DMS53 treated with DMSO at 0.1 percent for 48 hours (cell line): ENCODE measurements at regions not wholly inside any gene's neighbourhood (a gene's known extent, or its start where the extent isn't known, plus 50 kb on each side); places are given as distances from the start of the nearest gene placed in this dataset.
A peak's percentile ranks its signal among the peaks of the same experiment; 100 is the strongest.
"Not testable (repeated sequence)": the region's sequence is repeated elsewhere in the genome, so short reads cannot be mapped to it uniquely, and the experiment has no call there.

Source experiments
- DNase-seq: peaks from one replicate; lab custom pipeline; 2025; ENCODE audit not compliant: unreplicated experiment; lab: John Stamatoyannopoulos, UW

DNA sequence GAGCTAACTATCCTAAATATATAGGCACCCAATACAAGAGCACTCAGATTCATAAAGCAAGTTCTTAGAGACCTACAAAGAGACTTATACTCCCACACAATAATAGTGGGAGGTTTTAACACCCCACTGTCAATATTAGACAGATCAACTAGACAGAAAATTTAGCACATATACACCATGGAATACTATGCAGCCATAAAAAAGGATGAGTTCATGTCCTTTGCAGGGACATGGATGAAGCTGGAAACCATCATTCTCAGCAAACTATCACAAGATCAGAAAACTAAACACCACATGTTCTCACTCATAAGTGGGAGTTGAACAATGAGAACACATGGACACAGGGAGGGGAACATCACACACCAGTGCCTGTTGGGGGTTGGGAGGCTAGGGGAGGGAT, 358.9 kb upstream of the KCND2 start:
- not testable (repeated sequence) for DNase-seq

DNA sequence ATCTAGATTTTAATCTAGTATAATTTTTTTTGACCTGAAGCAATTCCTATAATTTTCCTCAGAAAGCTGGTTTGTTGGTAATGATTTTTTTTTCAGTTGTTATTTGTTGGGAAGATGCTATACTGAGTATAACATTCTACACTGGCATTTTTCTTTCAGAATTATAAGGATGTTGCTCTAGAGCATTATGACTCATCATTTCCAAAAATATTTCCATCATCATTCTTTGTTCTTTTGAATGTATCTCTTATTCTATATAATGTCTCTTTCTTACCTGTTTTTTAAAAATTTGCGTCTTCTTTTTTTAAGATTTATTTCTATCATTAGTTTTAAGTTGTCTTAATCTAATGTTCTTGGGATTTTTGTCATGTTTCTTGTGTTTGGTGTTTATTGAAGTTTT, 356.5 kb upstream of the KCND2 start:
- DNase-seq, result no peak

DNA sequence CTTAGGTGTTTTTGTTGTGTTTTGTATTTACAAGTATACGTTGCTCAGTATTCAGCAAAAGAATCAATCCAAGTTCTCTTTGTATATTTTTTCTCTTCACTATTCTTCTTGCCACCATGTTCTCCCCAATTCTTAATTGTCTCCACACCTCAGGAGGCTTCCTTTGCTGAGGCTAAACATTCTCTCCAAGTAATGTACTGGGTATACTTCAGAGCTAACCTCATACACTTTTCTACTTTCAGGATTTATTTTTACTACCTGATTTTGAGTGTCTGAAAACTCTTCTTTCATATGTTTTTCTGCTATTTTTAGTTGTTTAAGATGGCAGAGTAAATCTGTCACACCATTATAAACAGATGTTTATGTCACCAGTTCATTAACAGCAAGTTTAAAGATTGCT, 354.8 kb upstream of the KCND2 start:
- no peak for DNase-seq

DNA sequence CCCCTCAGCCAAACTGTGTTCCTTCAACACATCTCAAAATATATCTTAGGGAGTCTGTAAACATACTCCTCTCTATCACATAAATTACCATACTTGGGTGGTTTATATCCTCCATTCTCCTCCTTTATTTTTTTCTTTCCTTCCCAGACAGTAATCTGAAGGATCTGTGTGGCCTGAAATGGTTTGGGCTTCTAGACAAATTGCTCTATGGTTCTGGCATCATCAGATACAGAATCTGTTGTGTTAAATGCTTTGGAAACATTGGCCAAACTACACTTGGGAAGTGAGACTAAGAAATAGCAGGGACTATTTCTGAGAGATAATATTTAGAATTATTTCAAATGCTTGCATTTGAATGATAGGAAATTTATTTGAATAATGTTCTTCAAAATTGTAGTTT, 353.0 kb upstream of the KCND2 start:
- DNase-seq, result no peak

DNA sequence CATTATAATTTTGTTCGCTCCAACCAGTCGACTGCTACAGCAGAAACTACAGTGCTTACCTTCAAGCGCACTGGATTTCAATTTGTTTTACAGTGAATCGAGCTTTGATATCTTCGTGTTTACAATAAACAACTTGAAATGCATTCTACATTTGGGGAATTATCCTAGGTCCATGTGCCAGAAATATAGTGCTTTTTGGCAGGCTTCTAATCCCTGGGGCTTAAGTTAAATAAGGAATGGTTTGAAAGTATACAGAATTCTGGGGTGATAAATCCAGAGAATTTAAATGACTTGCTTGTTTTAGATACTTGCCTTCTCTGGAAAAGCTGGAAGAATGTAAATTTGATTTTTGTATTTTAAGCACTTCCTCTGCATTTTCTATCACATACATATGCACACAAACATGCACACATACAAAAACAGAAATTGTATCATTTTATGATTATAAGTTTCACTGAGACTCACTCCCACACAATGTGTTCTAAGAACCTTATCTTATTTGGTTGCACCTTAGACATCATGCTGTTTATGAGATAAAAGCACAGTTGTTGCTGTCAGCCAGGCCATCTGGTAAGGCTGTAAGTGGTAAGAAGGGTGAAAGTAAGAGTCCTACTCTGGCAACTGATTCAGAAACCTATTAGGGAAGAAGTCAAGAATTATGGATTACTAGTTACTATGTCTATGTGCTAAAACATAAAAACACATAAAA, 347.2 kb upstream of the KCND2 start:
- DNase-seq, result no peak

DNA sequence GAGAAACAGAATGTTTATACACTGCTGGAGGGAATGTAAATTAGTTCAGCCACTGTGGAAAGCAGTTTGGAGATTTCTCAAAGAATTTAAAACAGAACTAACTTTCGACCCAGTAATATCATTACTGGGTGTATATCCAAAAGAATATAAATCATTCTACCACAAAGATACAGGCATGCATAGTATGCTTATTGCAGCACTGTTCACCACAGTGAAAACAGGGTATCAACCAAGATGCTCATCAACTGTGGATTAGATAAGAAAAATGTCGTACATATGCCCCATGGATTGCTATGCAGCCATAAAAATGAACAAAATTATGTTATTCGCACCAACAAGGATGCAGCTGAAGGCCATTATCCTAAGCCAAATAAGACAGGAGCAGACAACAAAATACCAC, 343.1 kb upstream of the KCND2 start:
- no peak for DNase-seq

DNA sequence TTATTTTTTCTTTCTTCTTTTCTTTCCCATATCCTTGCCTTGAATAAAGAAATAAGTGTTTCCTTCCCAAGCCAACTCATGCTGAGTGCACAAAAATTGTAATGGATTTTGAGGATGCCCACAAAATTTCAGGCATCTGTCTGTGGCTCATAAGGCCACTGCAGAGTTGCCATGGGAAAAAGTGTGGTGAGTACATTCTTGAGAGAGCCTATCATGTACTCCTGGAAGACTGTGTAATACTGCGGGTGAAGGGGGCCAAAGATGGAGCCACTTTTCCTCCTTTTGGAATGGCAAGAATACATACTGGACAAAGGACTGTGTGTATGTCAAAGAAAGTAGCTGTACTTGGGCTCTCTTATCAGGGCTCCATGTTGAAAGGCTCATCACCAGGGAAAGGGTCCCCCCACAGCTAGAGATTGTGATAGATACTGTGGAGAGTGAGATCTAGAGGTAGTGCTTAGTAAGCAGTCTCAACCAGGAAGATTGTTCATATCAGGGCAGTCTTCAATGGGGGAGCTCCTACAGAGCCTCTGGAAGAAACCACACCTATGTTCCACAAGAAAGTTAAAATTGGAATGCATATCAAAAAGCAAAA, 341.6 kb upstream of the KCND2 start:
- DNase-seq, result no peak

DNA sequence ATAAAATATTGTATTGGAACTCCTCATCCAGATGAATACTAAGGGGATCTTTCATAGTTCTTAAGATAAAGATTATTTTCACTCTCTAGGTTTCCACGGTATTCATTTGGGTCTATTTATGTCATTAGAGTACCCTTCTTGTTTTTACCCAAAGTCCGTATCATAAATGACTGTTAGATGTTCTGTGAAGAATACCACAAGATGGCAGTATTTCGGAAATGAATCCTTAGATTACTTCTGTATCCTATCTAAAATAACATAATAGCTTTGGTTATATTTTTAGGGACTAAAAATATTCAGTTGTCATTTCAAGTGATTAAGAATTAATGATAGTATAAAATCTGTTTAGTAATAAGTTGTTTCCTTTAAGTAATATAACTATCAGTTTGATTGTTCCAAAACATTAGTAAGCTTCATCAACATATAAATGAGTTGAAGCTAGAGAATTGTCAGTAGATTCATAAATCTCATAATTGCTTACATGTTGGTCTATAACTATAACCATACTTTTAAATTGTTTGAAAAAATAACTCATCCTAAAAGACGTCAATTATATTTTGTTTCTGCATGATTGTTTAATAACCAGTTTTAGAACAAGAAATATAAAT, 337.5 kb upstream of the KCND2 start:
- peak; percentile 63 for DNase-seq

DNA sequence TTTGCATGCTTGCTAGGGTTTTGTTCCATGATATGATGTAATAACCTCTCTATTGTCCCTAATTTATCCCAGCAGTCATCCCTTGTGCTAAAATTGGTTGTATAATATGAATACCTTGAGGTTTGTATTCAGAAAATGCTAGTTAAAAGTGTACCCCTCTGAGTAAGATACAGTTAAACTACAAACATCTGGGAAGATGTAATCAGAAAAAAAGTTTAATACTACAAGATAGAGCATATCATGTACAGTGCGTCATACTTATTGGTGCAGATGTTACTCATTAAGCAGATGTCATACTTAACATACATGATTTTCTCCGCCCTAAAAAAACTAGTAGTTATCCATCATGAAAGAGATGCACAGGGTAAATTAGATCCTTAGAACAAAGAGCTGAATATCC, 336.1 kb upstream of the KCND2 start:
- DNase-seq, result no peak

DNA sequence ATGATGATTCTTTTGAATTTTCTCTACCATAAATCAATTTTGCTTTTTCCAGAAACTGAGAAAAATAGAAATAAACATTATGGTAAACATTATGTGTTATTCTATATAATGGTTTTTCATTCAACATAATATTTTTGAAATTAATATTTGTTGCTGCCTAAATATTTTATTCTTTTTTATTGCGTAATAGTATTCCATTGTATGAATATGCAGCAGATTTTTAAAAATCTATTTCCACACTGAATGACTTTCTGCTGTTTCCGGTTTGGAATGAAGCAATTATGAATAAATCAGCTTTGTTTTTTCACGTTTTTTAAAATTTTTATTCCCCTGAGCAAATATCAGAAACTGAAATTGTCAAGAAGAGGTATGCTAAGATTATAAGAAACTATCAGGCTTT, 335.2 kb upstream of the KCND2 start:
- no peak for DNase-seq

DNA sequence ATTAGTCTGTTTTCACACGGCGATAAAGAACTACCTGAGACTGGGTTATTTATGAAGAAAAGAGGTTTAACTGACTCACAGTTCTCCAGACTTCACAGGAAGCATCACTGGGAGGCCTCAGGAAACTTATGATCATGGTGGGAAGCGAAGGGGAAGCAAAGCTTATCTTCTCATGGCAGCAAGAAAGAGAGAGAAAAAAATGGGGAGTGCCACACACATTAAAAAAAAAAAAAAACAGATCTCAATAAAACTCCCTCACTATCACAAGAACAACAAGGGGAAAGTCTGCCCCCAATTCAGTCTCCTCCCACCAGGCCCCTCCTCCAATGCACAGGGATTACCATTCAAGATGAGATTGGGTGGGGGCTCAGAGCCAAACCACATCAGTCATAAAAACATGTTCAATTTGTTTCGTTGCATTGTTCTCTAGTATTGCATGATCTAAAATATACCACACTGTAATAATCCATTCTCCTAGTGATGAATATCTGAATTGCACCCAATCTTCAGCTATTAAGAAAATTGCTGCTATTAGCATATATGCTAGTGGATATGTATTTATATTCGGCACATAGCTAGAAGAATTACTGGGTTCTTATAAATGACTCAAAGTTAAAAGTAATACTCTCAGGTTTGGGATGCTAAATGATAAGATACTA, 328.9 kb upstream of the KCND2 start:
- DNase-seq, result no peak

DNA sequence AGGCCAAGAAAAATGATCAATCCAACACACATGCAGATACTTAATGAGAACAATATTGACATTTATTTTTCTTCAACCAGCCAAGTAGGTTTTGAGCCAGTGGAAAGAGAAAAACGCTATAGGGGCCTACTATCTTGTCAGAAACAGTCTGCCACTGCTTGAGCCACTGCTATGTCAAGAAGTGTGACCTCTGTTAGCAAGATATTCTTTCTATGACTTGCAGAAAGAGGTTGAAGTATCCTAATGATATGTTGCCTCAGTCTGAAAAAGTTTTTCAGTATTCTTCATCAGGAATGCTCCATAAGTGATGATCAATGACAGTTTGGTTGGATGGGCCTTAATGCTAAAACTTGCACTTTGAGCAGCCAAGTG, 328.4 kb upstream of the KCND2 start:
- DNase-seq, result no peak

DNA sequence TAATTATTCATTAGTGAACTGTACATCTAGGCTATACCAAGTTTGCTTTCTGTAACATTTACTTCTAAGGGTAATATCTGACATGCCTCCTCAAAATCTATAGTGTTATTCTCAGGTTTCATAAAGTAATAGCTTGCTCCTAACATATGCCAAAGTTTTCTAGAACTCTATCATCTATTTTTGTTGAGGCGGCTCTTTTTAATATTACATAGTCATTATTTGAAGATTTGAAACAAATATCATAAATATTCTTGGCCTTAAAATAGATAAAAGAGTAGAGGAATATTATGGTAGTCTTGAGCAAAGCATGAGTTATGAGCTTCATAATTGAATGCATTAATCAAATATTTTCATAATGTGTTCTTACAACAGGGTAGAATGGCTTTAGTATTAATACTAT, 327.2 kb upstream of the KCND2 start:
- DNase-seq, result no peak

DNA sequence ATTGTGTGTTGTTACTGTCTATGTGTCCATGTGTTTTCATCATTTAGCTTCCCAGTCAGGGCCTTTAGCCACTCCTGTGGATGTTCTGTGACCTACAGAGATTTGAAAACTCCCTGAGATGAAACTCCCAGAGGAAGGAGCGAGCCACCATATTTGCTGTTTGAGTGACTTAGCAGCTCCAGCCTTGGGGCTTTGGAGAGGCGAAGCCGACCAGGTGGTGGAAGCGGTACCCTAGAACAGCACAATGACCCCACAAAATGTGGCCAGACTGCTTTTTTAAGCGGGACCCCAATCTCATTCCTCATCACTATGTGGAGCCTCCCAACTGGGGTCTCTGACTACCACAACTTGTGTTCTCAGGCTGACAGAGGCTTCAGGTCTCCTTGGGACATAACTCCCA, 323.9 kb upstream of the KCND2 start:
- DNase-seq, result no peak

DNA sequence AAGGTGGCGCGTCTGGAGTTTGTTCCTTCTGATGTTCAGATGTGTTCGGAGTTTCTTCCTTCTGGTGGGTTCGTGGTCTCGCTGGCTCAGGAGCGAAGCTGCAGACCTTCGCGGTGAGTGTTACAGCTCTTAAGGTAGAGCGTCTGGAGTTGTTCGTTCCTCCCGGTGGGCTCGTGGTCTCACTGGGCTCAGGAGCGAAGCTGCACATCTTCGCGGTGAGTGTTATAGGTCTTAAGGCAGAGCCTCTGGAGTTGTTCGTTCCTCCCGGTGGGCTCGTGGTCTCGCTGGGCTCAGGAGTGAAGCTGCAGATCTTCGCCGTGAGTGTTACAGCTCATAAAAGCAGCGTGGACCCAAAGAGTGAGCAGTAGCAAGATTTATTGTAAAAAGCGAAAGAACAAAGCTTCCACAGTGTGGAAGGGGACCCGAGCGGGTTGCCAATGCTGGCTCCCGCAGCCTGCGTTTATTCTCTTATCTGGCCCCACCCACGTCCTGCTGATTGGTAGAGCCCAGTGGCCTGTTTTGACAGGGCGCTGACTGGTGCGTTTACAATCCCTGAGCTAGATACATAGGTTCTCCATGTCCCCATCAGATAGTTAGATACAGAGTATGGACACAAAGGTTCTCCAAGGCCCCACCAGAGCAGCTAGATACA, 322.5 kb upstream of the KCND2 start:
- not testable (repeated sequence) for DNase-seq

DNA sequence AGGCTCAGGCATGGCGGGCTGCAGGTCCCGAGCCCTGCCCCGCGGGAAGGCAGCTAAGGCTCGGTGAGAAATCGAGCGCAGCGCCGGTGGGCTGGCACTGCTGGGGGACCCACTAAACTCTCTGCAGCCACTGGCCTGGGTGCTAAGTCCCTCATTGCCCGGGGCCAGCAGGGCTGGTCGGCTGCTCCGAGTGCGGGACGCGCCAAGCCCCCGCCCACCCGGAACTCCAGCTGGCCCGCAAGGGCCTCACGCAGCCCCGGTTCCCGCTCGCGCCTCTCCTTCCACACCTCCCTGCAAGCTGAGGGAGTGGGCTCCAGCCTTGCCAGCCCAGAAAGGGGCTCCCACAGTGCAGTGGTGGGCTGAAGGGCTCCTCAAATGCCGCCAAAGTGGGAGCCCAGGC, 321.4 kb upstream of the KCND2 start:
- DNase-seq, result not testable (repeated sequence)

DNA sequence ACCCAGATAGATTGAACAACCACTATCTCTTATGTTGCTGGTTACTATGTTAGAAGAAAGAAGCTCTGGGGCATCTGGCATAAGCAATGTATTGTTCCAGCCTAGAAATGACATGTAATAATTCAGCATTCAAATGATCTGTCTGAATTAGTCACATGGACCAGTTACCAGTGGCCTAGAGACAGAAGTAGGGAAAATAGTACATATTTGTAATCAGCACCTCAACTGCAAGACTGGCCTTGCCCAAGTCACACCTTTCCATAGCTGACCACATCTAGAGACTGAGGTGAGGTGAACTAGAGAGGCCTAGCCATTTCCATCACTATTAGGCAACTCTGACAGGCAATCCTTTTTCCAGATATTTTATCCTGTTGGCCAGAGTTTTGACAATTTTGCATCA, 315.6 kb upstream of the KCND2 start:
- no peak for DNase-seq

DNA sequence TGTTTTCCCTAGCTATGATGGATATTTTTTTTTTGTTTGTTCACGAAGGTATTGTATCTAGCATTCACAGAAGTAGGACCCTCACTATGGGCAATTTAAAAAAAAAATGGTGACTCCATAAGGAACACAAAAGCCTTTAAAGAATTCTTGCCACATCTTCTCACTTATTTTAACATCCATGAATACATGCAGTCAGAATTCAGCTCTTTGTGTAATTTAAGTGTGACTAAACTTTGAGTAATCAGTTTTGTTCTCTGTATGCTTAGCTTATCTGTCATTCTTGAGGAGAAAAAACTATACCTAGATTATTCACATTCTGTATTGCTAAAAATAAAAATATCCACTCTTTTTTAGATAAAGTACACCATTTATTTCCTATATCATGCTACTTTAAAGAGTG, 313.2 kb upstream of the KCND2 start:
- no peak for DNase-seq

DNA sequence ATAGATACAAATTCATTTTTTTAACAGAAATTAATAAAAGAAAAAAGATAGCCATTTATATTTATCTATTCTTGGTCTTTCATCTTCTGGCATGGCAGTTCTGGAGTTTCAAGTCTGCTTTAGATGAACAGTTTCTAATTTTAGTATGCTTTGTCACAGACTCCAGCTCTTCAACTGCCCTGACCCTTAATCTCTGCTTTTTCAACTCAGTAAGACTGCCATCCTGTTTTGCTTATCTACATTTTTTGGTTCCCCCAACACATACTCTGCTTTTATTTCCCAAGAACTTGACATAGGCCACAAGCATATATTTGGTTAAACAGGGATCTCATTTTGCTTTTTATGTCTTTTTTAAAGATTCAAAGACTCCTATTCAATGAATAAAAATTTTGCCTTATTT, 309.3 kb upstream of the KCND2 start:
- DNase-seq, result no peak

DNA sequence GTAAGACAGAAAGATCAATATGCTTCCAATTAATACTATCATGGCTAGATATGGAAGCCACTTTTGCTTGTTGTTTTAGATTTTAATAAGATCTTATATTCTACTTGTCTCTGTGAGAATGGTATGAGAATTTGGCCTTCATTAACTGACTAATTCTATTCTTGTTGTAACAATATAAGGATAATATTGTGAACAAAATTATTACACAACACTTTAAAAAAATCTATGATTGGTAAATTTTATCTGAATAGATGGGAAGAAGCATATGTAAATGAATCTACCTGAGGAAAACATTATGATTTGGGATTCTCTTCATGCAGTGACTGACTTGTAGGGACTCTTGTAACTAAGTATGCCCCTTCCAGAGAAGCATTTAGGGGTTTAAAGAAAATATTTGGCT, 308.9 kb upstream of the KCND2 start:
- DNase-seq, result no peak

DNA sequence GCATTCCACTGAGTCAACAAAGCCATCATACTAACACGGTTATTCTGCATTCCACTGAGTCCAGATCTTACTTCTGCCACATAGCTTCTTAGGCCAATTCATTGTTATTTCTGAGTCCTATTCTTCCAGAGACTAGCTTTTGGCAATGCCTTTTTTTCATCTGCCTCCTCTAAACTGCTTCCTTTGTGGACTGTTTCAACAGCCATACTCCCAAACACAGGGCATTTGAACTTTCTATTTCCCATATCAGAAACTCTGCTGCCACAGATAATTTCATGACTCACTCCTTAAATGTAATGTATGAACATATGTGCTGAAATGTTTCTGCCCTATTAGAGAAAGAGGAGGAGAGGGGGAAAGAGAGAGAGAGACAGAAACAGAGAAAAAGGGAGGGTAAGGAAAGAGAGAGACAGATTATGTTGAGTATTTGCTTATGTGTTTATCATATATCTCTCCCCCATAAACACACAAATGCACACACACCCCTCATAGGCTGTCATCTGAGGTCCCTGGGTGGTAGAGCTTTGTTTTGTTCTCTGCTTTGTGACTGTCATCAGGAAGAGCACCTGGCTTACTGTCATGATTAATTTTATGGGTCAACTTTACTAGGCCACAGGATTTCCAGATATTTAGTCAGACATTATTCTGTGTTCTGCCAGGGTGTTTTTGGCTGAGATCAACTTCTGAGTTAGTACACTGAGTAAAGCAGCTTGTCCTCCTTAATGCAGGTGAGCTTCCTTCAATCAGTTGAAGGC, 308.0 kb upstream of the KCND2 start:
- DNase-seq, result no peak
